ENCODE measurements at regions not wholly inside any gene's neighbourhood (a gene's known extent, or its start where the extent isn't known, plus 50 kb on each side); places are given as distances from the start of the nearest gene placed in this dataset.

GRCh38 chr1:119245881-119246280 lies 105.4 kb upstream of the WARS2 start:
- TF ChIP-seq POLR2A (conservative IDR thresholded peaks at IDR 0.05) (no peak), MAFK (IDR thresholded peaks at IDR 0.05; ENCODE audit: low read length) (no peak), GTF3C2 (IDR thresholded peaks at IDR 0.05; ENCODE audit: borderline replicate concordance, extremely low read depth, insufficient read length) (no peak), MAZ (CRISPR knock-in tag; conservative IDR thresholded peaks at IDR 0.05 in 1 of 2, IDR thresholded peaks at IDR 0.05 in 1 of 2) (no peak)
